HepG2 (cell line): ENCODE measurements at regions not wholly inside any gene's neighbourhood (a gene's known extent, or its start where the extent isn't known, plus 50 kb on each side); places are given as distances from the start of the nearest gene placed in this dataset.

Experiments
- ARNT ChIP-seq: fragments of 450-650 bp; IDR thresholded peaks from 2 replicates; pipeline ENCODE4 v1.6.1; 2017
- DMTF1 ChIP-seq: sonication (generic); formaldehyde crosslinking; IDR thresholded peaks from 2 replicates; pipeline ENCODE4 v1.4.0; 2020; ENCODE audit warnings: mild to moderate bottlenecking, missing genetic modification reagents
- FOXA1 ChIP-seq, 2 experiments: fragments of 450-650 bp in 1 of 2; sonication (generic) in 1 of 2; formaldehyde crosslinking in 1 of 2; IDR thresholded peaks; 2 replicates each; pipeline versions ENCODE4 v1.4.0 to v1.6.1; 2016 to 2020; ENCODE audit warnings: missing genetic modification reagents in 1 of 2
- FOXC1 ChIP-seq: sonication (generic); formaldehyde crosslinking; IDR thresholded peaks from 2 replicates; pipeline ENCODE4 v1.8.0; 2022; ENCODE audit warnings: mild to moderate bottlenecking, missing genetic modification reagents, borderline replicate concordance
- HMGXB4 ChIP-seq, 2 experiments: sonication (generic) in 1 of 2; formaldehyde crosslinking in 1 of 2; IDR thresholded peaks; 2 replicates each; pipeline versions ENCODE4 v1.4.0 to v1.6.1; 2018 to 2020; ENCODE audit warnings: missing genetic modification reagents in 2 of 2, borderline replicate concordance in 1 of 2, low read depth in 1 of 2, mild to moderate bottlenecking in 1 of 2, missing biosample characterization in 1 of 2
- LCORL ChIP-seq, 2 experiments: fragments of 450-650 bp in 1 of 2; sonication (generic) in 1 of 2; formaldehyde crosslinking in 1 of 2; IDR thresholded peaks; 2 replicates each; pipeline versions ENCODE4 v1.5.0 to v1.6.1; 2017 to 2020; ENCODE audit warnings: antibody characterized with exemption in 1 of 2, missing genetic modification reagents in 1 of 2
- SYNCRIP ChIP-seq: fragments of 200-400 bp; formaldehyde crosslinking; IDR thresholded peaks from 2 replicates; pipeline ENCODE4 v1.6.1; 2018; ENCODE audit warnings: mild to moderate bottlenecking, low read depth, low read length; ENCODE audit not compliant: insufficient read depth
- TRIM22 ChIP-seq: fragments of 450-650 bp; IDR thresholded peaks from 2 replicates; pipeline ENCODE4 v1.6.1; 2017
- ZBTB33 ChIP-seq: sonication (generic); formaldehyde crosslinking; IDR thresholded peaks from 2 replicates; pipeline ENCODE4 v1.4.0; 2020; ENCODE audit warnings: missing genetic modification reagents
- ZFP90 ChIP-seq: sonication (generic); formaldehyde crosslinking; IDR thresholded peaks from 2 replicates; pipeline ENCODE4 v1.8.0; 2022; ENCODE audit warnings: missing genetic modification reagents, mild to moderate bottlenecking, inconsistent platforms, borderline replicate concordance
- ZNF138 ChIP-seq: sonication (generic); formaldehyde crosslinking; IDR thresholded peaks from 2 replicates; pipeline ENCODE4 v1.5.0; 2020; ENCODE audit warnings: mild to moderate bottlenecking, low read depth, missing genetic modification reagents
- ZNF468 ChIP-seq: sonication (generic); formaldehyde crosslinking; IDR thresholded peaks from 2 replicates; pipeline ENCODE4 v1.8.0; 2022; ENCODE audit warnings: mild to moderate bottlenecking, moderate library complexity, missing genetic modification reagents

GRCh38 chr2:43149482-43150107 is 76.8 kb downstream of the ZFP36L2 start (continued):
- TF ChIP-seq ZBTB33 (peak; percentile 50; the same call in 1 of the 2 replicates), DMTF1 (0 out of 2 replicates have a peak, but pooled peaks have one; percentile 33), FOXA1 (IDR thresholded peaks at IDR 0.05) (peak; percentile 26; the same call in 1 of the 2 replicates), FOXA1 (CRISPR knock-in tag; IDR thresholded peaks at IDR 0.05) (no peak), FOXC1 (CRISPR knock-in tag) (no peak), TRIM22 (0 out of 2 replicates have a peak, but pooled peaks have one; percentile 42), ZFP90 (CRISPR knock-in tag) (no peak), LCORL (IDR thresholded peaks at IDR 0.05) (0 out of 2 replicates have a peak, but pooled peaks have one; percentile 46), LCORL (CRISPR knock-in tag; IDR thresholded peaks at IDR 0.05) (no peak), ZNF138 (CRISPR knock-in tag) (no peak), ZNF468 (CRISPR knock-in tag) (no peak), ARNT (0 out of 2 replicates have a peak, but pooled peaks have one; percentile 43), HMGXB4 (CRISPR knock-in tag; IDR thresholded peaks at IDR 0.05; ENCODE audit: borderline replicate concordance in 1 of 2, low read depth in 1 of 2) (no peak), SYNCRIP (no peak)
